GM18499 (cell line): ENCODE measurements at regions not wholly inside any gene's neighbourhood (a gene's known extent, or its start where the extent isn't known, plus 50 kb on each side); places are given as distances from the start of the nearest gene placed in this dataset.
"Not testable (repeated sequence)": the region's sequence is repeated elsewhere in the genome, so short reads cannot be mapped to it uniquely, and the experiment has no call there.

Source experiments
- ATAC-seq: cut with Tn5 transposase; IDR thresholded peaks from one replicate; pipeline ENCODE4 v1.9.1; 2021; ENCODE audit warnings: moderate number of reproducible peaks; ENCODE audit not compliant: insufficient read depth, unreplicated experiment

DNA sequence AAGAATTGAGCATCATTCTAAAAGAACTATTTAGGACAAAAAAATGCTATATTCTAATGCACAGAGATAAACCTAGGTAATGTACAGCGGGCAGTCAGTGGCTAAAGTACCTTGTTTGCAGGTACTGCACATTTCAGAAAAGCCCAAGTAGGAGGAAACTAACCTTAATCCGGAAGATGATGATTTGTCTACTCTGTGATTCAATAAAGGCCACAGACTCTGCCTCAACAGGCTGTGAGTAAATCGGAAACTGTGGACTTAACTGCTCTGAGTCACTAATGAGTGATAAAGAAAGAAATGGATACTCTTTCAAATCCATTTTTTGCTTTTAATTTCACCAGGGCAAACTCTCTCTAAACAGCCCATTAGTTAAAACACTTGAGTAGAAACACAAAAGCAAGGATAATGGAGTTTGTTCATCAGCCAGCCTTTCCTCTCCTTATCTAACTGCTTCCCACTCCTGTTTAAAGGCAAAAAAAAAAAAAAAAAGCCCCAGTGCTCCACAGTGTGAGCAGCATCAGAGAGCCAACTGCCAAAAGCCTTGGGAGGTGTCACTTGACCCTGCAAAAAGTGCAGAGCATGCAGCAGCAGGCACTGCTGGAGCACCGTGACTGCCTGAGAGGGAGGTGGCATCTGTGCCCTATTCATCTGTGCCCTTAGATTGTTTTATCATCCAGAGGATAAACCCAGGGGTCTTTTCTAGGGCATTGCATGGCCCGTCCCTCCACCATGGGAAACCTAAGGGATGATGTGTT, 187.7 kb downstream of the SATB1 start:
- ATAC-seq, result peak; percentile 90

DNA sequence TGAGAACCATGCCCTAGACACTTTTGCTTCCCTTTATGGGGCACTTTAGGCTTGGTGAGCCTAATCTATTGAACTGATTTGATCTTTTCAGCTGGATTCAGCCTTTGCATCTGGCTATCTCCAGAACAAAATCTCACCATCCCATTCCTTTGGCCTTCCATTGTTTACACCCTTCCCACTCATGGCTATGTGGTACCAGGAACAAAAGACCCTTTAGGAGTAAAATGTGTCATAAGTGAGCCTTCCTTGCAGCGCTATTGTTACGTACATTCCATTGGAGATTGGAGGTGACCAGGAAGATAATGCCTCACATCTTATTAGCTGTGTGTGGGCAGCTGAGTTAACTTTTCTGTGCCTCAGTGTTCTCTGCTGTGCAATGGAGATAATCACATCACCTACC, 188.4 kb downstream of the SATB1 start:
- ATAC-seq, result no peak

DNA sequence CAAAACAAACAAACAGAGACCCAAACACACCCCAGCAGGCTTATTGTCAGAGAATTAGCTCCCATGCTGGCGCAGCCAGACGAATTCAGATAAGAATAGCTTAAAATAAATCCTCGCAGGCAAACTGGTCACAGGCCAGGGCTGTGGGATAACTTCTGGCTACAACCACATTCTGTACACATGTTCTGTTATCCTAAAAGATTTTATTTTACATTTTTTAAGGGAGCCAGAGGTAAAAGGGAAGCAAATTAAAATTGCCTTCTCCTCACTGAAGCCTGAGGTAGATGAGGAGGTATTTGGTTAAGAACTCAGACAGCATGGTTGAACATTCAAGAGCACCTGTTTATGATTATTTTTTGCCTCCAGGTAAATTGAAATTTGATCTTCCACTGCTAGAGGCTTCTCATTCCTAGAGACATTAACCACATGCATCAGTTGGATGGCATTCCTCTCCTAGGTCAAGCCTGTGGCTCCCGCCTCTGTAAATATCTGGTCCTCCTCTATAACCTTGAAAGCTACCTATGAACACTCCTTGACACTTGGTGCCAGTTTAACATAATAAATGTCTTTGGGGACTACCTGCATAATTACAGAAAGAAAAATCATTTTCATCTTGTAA, 190.3 kb downstream of the SATB1 start:
- ATAC-seq, result no peak

GRCh38 chr3:18233987-18234716, 191.0 kb downstream of the SATB1 start:
- ATAC-seq, result no peak

GRCh38 chr3:18232317-18232716, 192.8 kb downstream of the SATB1 start:
- no peak for ATAC-seq

- no peak for ATAC-seq
These were observed 197.1 kb downstream of the SATB1 start for GRCh38 chr3:18228060-18228459.

DNA sequence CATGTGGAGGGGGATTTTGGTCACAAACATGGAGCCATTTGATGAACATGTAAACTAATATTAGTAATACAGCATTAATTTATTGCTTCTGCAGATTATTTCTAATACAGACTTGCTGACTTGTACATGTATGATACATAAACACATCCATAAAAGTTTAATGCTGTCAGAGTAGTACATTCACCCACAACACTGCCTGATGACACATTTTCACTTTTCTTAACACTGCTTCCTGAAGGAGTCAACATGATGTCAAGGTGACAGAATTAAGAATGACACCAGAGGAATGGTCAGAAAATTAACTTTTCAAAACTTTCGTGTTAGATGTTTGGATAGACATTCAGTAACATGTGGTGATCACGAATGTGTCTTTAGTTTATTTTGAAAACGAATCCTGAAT, 199.4 kb downstream of the SATB1 start:
- no peak for ATAC-seq

DNA sequence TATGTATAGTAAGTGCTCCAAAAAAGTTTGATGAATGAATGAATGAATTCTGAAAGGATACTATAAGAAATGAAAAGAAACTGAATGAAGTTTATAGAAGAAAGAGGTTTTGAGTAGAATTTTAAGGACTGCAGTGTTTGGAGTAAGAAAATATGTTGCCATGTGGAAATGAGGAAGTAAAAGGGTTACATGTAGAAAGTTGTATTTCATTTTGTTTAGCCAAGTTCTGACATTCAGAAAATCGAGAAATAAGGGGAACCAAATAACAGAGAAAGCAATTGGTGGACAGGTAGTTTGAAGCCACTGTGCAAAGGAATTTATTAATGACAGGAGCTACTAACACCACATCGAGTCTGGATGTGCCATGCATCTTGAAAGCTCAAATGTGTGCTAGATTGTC, 200.7 kb downstream of the SATB1 start:
- ATAC-seq, result no peak

DNA sequence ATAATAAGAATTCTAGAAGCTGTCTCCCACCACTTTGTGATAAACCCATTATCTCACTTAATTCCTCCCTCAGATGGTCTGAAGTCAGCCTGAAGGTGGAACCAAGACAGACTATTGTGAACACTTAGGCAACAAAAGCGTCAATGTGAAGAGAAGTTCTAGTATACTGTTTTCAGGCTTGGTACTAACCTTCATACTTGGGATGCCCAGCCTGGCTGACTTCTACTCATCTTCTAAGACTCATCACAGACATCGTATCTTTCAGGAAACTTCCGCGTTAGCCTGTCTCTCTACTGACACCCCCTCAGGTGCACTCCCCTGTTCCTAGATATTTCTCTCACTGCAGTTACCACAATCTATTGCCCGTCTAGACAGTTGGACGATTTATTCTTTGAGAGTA, 201.2 kb downstream of the SATB1 start:
- peak; percentile 22 for ATAC-seq

- peak; percentile 98 for ATAC-seq
These were observed 201.6 kb downstream of the SATB1 start for GRCh38 chr3:18223571-18223970.

GRCh38 chr3:18222686-18223085, 202.5 kb downstream of the SATB1 start:
- no peak for ATAC-seq

GRCh38 chr3:18217507-18218174, 207.5 kb downstream of the SATB1 start:
- no peak for ATAC-seq

DNA sequence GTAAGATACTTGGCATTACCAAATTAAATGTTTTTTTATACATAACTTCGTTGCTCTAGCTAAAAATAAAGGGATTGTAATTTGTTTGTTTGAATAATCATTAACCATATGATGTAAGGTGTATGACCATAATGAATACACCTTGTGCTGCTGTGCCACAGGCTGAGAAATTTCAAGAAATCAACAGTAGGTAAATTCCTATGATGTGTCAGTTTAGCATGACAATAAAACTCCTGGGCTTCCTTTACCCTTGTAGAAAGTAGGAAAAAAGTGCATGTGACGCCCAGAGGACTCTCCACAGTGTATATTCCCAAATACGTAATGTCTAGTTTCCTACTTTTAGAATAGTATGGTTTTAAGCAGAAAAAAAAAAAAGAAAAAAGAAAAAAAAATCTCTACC, 208.1 kb downstream of the SATB1 start:
- no peak for ATAC-seq

DNA sequence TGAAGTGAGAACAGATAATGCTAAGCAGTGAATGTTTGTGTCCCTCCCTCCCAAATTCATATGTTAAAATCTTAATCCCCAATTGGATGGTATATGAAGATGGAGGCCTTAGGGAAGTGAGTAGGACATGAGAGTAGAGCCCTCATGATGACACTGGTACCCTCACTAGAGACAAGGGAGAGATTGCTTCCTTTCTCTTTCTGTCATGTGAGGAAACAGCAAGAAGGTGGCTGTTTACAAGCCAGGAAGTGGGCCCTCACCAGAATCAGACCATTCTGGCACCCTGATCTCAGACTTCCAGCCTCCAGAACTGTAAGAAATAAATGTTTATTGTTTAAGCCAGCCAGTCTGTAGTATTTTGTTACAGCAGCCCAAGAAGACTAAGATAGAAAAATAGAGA, 209.5 kb downstream of the SATB1 start:
- no peak for ATAC-seq

DNA sequence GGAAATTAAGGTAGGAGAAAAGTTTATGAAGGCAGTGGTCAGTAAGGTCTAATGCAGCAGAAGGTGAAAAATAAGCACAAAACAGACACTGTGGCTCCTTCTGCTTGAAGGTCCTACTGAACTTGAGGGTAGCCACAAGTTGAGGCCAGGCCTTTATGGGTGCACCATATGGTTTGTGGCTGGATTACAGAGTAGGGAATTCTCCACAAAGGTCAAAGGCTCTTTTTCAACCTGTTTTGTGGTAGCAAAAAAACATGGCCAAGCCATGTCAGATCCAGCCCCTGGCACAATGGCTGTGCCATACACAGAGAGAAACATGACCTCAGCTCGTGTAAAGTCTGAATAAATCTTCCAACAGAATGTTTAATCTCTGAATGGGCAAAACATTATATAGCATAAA, 214.0 kb downstream of the SATB1 start:
- no peak for ATAC-seq

DNA sequence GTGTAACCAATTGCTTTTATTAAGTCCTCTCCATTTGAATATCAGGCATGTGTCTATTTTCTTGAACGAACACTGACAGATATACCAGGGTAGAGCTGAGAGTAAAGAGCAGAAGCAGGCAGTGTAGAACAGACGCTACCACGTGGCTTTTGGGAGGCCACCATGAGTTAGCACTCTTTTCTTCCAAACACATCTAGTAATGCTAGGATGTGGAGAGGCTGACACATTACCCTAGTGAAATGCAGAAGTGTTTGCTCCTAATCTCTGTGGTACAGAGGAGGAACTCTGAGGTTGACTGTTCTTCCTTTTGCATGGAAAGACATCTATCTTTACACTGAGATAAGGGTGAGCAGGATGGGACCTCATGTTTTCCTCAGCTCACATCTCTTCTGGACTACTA, 216.3 kb downstream of the SATB1 start:
- ATAC-seq, result no peak

DNA sequence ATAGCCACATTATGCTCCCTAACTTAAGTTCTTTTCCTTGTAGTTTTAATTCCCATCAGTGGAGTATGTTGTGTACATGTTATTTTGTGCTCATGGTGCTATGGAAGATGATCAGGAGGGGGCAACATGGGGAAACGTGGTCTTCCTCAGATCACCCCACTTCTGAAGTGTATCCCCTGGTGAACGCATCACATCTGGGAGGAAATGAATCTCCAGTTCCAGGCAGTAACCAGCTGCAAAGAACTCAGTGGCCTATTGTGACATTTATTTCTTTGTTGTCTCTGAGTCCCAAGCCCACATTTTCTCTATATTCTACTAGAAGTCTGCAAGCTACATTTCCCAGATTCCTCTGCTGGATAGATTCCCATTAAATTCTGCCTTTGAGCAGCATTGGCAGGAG, 217.0 kb downstream of the SATB1 start:
- ATAC-seq, result no peak

- ATAC-seq, result no peak
These were observed 217.9 kb downstream of the SATB1 start for GRCh38 chr3:18207226-18207625.

DNA sequence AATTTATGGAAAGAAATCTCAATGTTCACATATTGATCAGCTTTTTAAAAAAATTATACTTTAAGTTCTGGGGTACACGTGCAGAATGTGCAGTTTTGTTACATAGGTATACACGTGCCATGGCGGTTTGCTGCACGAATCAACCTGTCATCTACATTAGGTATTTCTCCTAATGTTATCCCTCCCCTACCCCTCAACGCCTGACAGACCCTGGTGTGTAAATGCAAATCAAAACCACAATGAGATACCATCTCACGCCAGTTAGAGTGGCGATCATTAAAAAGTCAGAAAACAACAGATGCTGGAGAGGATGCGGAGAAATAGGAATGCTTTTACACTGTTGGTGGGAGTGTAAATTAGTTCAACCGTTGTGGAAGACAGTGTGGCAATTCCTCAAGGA, 219.4 kb downstream of the SATB1 start:
- not testable (repeated sequence) for ATAC-seq

DNA sequence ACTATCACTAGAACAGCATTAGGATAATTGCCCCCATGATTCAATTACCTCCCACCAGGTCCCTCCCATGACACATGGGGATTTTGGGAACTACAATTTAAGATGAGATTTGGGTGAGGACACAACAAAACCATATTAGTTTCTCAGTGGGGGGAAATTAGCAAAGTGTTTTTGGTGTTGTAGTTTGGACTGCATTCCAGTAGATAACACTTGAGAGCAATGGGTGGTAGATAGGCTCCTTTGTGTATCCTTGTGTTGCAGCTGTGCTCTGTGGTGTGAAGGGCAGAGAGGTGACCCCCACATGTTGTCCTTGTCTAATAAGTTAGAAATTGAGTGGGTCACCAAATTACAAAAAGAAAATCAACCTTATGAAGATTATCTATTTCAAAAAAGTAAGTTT, 223.8 kb downstream of the SATB1 start:
- ATAC-seq, result no peak

DNA sequence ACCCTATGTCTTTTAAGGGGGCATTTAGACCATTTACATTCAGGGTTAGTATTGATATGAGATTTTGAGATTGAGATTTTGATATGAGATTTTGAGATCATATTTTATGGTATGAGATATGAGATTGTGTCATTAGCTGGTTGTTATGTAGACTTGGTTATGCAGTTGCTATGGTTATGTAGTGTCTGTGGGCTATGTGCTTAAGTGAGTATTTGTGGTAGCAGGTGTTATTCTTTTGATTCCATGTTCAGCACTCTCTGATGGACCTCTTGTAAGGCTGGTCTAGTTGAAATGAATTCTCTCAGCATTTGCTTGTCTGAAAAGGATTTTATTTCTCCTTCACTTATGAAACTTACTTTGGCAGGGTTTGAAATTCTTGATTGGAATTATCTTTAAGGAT, 225.4 kb downstream of the SATB1 start:
- no peak for ATAC-seq
